Nephron progenitor cell (in vitro differentiated cells): ENCODE measurements at regions not wholly inside any gene's neighbourhood (a gene's known extent, or its start where the extent isn't known, plus 50 kb on each side); places are given as distances from the start of the nearest gene placed in this dataset.
"Not testable (repeated sequence)": the region's sequence is repeated elsewhere in the genome, so short reads cannot be mapped to it uniquely, and the experiment has no call there.

Source experiments
- DNase-seq: peaks from one replicate; pipeline ENCODE4 v3.0.0; 2021
- H3K27ac Mint-ChIP-seq: 2 replicates; pipeline ENCODE4 v1.8.0; 2021; ENCODE audit warnings: mild to moderate bottlenecking, moderate library complexity, mixed read lengths
- H3K27me3 Mint-ChIP-seq: 2 replicates; pipeline ENCODE4 v1.8.0; 2021; ENCODE audit warnings: mild to moderate bottlenecking, low read depth, mixed read lengths; ENCODE audit not compliant: poor library complexity
- H3K36me3 Mint-ChIP-seq: 2 replicates; pipeline ENCODE4 v1.8.0; 2021; ENCODE audit warnings: low read depth, mixed read lengths
- H3K4me1 Mint-ChIP-seq: 2 replicates; pipeline ENCODE4 v1.8.0; 2021; ENCODE audit warnings: mixed read lengths
- H3K4me3 Mint-ChIP-seq: 2 replicates; pipeline ENCODE4 v1.8.0; 2021; ENCODE audit warnings: mild to moderate bottlenecking, moderate library complexity, mixed read lengths
- H3K9me3 Mint-ChIP-seq: 2 replicates; pipeline ENCODE4 v1.8.0; 2021; ENCODE audit warnings: mild to moderate bottlenecking, moderate library complexity, mixed read lengths
- TF ChIP-seq, protein P1 (sequence below): fragments of 200-600 bp; sonication (generic); IDR thresholded peaks from 2 replicates; pipeline ENCODE4 v1.5.0; 2021; ENCODE audit warnings: antibody characterized with exemption

DNA sequence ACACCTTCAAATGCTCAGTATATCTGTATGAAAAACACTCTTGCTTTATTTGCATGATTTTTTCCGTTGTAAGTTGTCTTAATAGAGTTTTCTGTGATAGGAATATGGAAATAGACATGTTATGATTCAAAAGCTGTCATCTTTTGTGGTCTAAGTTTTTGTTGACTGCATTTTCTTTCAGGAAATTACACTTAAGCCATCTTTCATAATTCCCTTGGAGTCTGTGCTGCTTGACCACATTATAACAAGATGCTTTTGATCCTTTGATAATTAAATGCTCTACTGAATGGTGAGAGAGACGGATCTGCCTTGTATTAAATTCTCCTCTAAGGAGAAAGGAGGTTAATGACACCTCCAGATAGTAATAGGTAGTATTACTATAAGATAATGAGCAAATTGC lies 272.8 kb upstream of the DAAM1 start:
- no peak overlapping the region for H3K27ac Mint-ChIP-seq
- no peak overlapping the region for H3K4me3 Mint-ChIP-seq
- DNase-seq = no peak
- TF ChIP-seq, protein P1, sequence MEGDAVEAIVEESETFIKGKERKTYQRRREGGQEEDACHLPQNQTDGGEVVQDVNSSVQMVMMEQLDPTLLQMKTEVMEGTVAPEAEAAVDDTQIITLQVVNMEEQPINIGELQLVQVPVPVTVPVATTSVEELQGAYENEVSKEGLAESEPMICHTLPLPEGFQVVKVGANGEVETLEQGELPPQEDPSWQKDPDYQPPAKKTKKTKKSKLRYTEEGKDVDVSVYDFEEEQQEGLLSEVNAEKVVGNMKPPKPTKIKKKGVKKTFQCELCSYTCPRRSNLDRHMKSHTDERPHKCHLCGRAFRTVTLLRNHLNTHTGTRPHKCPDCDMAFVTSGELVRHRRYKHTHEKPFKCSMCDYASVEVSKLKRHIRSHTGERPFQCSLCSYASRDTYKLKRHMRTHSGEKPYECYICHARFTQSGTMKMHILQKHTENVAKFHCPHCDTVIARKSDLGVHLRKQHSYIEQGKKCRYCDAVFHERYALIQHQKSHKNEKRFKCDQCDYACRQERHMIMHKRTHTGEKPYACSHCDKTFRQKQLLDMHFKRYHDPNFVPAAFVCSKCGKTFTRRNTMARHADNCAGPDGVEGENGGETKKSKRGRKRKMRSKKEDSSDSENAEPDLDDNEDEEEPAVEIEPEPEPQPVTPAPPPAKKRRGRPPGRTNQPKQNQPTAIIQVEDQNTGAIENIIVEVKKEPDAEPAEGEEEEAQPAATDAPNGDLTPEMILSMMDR = no peak
- peaks cover 4% of the 10 kb centered on the region for H3K27me3 Mint-ChIP-seq
- H3K9me3 Mint-ChIP-seq = no peaks in the 10 kb centered on the region
- H3K36me3 Mint-ChIP-seq = no peaks in the 10 kb centered on the region
- H3K4me1 Mint-ChIP-seq = peaks cover 48% of the 10 kb centered on the region

DNA sequence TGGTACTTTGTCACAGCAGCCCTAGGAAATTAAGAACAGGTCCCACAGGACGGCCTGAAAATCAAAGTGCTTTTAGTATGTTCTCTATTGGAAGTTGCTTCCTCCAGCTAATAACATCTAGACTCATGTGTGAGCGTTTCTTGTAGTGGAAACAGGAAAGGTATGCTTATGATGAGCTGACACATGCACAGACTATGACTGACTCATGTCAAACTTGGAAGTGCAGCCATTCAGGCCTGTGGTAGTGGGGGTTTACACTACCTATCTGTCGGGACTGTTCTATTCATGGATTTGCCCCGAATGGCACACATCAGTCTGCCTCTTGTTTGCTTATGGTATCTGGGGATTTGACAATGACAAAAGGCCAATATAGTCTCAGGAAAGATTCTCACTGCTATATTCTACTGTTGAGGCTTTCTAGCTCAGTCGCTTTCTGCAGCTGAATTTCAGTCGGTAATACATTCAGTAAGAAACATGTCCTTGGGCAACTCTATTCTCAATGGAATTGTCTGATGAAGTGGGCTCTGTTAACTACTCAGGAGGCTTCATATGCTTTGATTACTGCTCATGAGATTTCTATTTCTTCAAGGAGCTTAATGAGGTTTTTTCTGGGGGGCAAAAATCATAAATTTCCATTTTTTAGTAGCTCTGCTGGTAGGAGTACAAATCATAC lies 270.3 kb upstream of the DAAM1 start:
- peaks cover 64% of the 10 kb centered on the region for H3K4me1 Mint-ChIP-seq
- no peaks in the 10 kb centered on the region for H3K9me3 Mint-ChIP-seq
- H3K27me3 Mint-ChIP-seq = peaks cover 4% of the 10 kb centered on the region
- DNase-seq = no peak
- H3K4me3 Mint-ChIP-seq = no peak overlapping the region
- H3K27ac Mint-ChIP-seq = no peak overlapping the region
- TF ChIP-seq, protein P1 = no peak
- no peaks in the 10 kb centered on the region for H3K36me3 Mint-ChIP-seq

DNA sequence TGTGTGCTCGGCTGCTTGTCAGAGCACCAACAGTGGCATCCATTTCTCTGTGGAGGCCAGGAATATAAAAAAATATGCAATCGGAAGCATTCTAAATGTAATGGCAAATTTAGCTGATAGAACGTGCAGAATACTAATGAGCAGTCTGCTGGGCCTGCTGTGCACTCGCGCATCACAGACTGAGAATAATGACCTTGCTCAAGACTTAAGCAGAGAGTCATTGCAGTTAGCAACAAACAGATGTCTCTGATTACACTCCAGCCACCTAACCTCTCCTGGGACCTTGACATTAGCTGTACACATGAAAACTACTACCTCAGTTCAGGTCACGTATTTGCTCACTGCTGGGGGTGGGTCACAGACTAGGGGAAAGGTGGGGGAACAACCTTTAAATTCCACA lies 269.2 kb upstream of the DAAM1 start:
- Mint-ChIP-seq H3K36me3 (no peaks in the 10 kb centered on the region), H3K9me3 (no peaks in the 10 kb centered on the region), H3K4me1 (peaks cover 56% of the 10 kb centered on the region), H3K4me3 (peak overlapping the region; percentile 66), H3K27me3 (peaks cover 3% of the 10 kb centered on the region), H3K27ac (peak overlapping the region; percentile 57)
- DNase-seq = peak; percentile 26
- TF ChIP-seq, protein P1 = no peak

DNA sequence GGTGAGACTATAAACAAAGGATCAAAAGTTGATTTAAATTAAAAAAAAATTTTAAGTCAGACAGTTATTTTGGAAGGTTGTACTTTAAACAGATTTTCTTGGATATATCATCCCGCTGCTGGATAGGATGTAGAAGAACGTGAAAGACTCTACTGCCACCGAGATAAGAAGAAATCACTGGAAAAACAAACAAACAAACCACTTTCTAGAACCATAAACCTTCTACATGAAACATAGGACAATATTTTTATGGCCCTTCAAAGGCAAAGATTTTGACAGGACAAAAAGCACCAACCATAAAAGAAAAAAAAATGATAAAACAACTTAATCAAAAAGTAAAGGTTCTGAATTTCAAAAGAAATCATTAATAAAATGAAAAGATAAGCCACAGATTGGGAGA lies 268.2 kb upstream of the DAAM1 start:
- no peak for DNase-seq
- no peak overlapping the region for H3K4me3 Mint-ChIP-seq
- no peak overlapping the region for H3K27ac Mint-ChIP-seq
- H3K9me3 Mint-ChIP-seq = peaks cover 6% of the 10 kb centered on the region
- TF ChIP-seq, protein P1 = no peak
- peaks cover 5% of the 10 kb centered on the region for H3K36me3 Mint-ChIP-seq
- peaks cover 50% of the 10 kb centered on the region for H3K4me1 Mint-ChIP-seq
- H3K27me3 Mint-ChIP-seq = no peaks in the 10 kb centered on the region

DNA sequence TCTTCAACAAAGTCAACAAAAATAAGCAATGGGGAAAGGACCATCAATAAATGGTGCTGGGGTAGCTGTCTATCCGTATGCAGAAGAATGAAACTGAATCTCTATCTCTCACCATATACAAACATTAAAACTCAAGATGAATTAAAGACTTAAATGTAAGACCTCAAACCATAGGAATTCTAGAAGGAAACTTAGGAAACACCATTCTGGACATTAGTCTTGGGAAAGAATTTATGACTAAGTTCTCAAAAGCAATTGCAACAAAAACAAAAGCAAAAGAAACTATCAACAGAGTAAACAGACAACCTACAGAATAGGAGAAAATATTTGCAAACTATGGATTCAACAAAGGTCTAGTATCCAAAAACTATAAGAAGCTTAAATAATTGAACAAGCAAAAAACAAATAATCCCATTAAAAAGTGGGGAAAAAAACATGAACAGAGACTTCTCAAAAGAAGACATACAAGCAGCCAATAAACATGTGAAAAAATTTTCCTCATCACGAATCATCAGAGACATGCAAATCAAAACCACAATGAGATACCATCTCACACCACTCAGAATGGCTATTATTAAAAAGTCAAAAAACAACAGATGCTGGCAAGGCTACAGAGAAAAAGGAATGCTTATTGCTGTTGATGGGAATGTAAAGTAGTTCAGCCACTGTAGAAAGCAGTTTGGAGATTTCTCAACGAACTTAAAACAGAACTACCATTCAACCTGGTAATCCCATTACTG lies 266.1 kb upstream of the DAAM1 start:
- not testable (repeated sequence) for H3K4me3 Mint-ChIP-seq

DNA sequence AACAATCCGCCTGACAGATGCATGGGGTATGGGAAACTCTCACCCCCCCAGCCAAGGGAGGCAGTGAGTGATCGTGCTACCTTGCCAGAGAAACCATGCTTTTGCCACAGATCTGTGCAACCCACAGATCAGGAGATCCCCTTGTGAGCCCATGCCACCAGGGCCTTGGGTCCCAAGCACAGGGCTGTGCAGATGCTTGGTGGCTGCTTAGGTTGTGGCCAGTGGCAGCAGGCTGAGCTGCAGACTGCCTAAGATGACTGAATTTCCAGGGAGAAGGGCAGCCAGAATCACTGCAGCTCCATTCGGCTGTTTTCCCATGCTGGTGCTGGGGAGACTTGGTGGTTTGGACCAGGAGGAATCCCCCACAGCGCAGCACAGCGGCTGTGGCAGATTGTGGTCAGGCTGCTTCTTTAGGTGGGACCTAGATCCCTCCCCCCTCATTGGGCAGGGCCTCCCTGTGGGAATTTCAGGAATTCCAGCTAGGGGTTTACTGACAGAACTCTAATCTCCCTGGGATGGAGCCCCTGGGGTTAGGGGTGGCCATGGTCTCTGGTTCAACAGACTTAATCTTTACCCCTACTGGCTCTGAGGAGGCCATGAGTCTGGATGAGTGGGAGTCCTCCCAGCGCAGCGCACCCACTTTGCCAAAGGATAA lies 264.6 kb upstream of the DAAM1 start:
- Mint-ChIP-seq H3K4me3 (no peak overlapping the region), H3K4me1 (peaks cover 34% of the 10 kb centered on the region), H3K27ac (no peak overlapping the region), H3K36me3 (peaks cover 18% of the 10 kb centered on the region), H3K9me3 (peaks cover 40% of the 10 kb centered on the region), H3K27me3 (peaks cover 4% of the 10 kb centered on the region)
- DNase-seq = no peak
- TF ChIP-seq, protein P1 = no peak

More for the DNA sequence above, 266.1 kb upstream of the DAAM1 start:
- Mint-ChIP-seq H3K4me1 (peaks cover 48% of the 10 kb centered on the region), H3K9me3 (peaks cover 25% of the 10 kb centered on the region), H3K36me3 (peaks cover 12% of the 10 kb centered on the region)
- DNase-seq, H3K27ac Mint-ChIP-seq, H3K27me3 Mint-ChIP-seq: not testable (repeated sequence)
